NCI-H526 treated with DMSO at 0.1 percent for 48 hours (cell line): ENCODE measurements at regions not wholly inside any gene's neighbourhood (a gene's known extent, or its start where the extent isn't known, plus 50 kb on each side); places are given as distances from the start of the nearest gene placed in this dataset.
"Not testable (repeated sequence)": the region's sequence is repeated elsewhere in the genome, so short reads cannot be mapped to it uniquely, and the experiment has no call there.

Experiments used
- DNase-seq: peaks from one replicate; lab custom pipeline; 2025; lab: John Stamatoyannopoulos, UW

GRCh38 chr6:164377348-164377918 is 932.0 kb downstream of the C6orf118 start:
- no peak for DNase-seq

DNA sequence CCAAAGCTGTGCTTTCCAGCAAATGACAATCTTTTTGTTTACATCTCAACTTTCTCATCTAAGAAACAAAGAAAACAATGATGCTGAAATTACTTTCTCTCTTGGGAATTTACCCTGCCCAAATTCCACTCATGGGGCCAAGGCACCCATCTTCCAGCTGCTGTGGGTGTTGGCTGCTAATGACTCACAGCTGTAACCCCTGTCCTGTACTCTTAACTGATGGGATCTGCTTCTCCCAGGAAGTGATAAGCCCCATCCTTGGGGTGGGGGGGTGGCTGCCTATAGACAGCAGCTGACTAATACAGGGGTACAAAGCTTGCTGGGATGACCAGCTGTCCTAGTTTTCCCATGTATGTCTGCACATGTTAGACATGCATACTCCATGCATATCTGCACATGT is 938.6 kb downstream of the C6orf118 start:
- no peak for DNase-seq

DNA sequence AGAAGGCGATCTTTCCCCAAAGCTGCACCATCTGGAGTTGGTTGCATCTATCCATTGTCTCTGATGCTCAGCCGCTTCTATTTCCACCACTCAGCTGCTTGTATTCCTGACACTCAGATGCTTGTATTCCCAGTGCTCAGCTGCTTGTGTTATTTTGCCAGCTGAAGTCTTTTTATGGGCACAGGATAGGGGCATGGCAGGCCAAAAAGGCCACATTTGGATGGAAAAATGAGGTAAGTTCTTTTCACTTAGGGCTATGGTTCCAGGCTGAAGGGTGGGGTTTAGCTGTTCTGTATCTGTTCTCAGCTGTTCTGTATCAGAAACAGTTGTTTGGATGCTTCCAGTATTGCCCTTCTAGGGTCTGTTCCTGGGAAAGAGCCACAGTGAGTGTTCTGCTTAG is 944.9 kb downstream of the QKI start:
- no peak for DNase-seq

DNA sequence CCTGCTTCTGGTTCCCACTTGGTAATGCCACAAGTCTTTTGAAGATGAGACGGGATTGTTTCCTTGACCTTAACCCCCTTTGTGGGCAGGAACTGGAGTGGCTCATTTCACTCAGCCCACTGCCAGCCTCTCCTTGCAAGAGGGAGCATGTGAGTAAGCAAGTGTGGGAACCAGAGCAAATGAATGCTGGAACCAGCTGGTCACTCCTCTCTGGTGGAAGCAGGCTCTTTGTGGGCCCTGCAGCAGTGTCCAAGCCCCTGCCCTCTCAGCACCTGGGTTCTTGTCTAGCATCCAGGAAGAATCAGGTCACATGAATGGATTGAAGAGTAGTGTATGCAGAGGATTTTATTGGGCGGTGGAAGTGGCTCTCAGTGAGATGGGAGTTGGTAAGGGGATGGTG is 944.5 kb downstream of the QKI start:
- no peak for DNase-seq

DNA sequence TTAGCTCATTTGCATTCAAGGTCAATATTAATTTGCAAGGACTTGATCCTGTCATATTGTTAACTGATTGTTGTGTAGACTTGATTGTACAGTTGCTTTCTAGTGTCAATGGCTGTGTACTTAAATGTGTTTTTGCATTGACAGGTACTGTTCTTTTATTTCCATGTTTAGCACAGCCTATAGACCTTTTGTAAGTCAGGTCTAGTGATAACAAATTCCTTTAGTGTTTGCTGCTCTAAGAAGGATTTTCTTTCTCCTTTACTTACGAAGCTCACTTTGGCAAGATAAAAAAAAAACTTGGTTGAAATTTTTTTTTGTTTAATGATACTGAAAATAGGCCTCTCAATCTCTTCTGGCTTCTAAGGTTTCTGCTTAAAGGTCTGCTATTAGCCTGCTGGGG is 942.3 kb downstream of the QKI start:
- DNase-seq: no peak

DNA sequence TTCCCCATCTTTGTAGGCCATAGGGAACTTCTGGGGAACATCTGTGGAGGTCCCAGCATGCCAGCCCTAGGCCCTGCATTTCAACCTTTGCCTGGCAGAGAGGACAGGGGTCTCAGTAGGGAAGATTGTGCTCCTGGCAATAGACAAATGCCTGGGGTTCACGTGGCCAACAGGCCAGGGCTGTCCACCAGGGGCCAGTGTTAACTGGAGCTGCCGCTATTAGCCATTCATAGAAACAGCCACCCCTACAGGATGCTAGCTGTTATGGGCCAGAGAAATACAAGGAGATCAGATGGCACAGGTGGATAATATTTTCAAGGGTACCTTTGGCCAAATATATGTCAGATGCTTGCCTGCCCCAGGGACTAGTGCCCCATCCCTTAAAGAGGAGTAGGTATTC is 932.9 kb downstream of the QKI start:
- no peak for DNase-seq

DNA sequence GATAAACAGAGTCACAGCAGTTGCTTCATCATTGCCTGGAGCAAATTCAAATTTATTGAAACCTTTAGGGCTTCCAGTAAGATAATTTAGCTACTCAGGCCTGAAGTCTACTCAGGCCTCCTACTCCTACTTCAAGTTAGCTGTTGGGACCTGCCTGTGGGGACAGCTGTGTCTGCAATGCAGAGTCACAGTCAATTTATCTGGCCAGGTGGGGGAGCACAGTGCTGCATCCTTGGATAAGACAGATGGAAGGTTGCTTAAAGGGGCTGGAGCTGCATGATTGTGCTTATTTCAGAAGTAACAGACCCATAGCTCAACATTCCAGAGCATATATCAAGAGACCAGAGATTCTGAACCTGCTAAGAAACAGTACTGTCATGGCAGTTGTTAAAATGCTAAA is 932.1 kb downstream of the QKI start:
- DNase-seq: no peak

DNA sequence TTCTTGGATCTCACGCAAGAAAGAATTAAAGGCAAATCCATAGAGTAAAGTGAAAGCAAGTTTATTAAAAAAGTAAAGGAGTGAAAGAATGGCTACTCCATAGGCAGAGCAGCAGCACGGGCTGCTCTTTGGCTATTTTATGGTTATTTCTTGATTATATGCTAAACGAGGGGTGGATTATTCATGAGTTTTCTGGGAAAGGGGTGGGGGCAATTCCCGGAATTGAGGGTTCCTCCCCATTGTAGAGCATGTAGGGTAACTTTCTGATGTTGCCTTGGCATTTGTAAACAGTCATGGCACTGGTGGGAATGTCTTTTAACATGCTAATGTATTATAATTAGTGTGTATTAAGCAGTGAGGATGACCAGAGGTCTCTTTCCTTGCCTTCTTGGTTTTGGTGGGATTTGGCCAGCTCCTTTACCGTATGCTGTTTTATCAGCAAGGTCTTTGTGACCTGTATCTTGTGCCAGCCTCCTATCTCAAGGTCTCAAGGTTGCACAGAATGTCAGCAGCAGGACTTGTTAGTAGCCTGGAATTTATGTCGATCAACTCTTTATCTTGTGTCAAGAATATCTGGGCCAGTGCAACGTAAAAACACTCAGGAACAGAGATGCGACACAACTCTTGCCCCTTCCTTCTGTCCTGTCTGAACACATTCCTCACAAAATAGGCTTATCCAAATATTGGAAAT is 931.4 kb downstream of the QKI start:
- DNase-seq: no peak

- no peak for DNase-seq
Measured at GRCh38 chr6:164345327-164345726, 930.8 kb downstream of the QKI start.

GRCh38 chr6:164344801-164345291 is 930.3 kb downstream of the QKI start:
- DNase-seq: no peak

GRCh38 chr6:164339442-164339841 is 924.9 kb downstream of the QKI start:
- DNase-seq: not testable (repeated sequence)

GRCh38 chr6:164337925-164338397 is 923.4 kb downstream of the QKI start:
- no peak for DNase-seq

DNA sequence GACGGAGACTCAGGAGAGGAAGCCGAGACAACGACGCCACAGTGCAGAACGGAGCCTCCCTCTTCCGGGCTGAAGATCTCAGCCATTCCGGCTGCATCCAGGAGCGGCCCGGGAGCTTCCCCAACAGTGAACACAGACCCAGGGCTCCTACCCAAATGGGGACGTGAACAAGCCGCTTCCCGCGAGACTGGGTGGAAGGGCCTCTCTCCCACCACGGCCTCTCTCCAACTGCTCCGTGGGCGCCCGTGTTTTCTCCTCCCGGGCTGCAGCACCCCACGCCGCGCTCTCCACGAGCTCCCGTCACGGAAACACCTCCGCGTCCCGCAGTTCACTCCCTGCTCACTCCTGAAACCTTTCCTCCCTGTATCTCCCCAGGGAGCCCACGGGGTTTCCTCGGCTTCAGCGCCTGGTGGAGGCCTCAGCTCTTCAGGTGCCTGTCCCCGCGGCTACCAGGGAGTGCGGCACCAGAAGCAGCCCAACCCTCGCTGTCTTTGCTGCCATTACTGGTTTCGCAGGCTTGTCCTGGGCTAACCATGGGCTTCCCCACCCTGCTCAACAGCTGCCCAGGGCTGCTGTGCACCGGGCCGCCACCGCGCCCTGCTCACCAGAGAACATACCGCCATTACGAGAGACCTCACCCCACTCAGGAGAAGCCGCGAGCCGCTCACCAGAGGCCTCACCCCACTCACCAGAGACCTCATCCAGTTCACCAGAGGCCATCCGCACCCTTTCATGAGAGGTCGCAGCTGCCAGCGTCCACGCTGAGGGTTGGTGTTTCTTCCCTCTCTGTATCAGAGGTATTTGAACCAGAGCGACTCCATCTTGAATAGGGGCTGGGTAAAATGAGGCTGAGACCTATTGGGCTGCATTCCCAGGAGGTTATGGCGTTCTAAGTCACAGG is 922.8 kb downstream of the QKI start:
- DNase-seq: no peak

- DNase-seq: no peak
Measured at GRCh38 chr6:164336455-164336854, 921.9 kb downstream of the QKI start.

- DNase-seq: no peak
Measured at GRCh38 chr6:164331026-164331425, 916.5 kb downstream of the QKI start.

- no peak for DNase-seq
Measured at GRCh38 chr6:164325168-164325567, 910.6 kb downstream of the QKI start.

GRCh38 chr6:164322533-164322932 is 908.0 kb downstream of the QKI start:
- DNase-seq: no peak

GRCh38 chr6:164321297-164321696 is 906.8 kb downstream of the QKI start:
- DNase-seq: no peak

GRCh38 chr6:164315376-164315775 is 900.9 kb downstream of the QKI start:
- no peak for DNase-seq

- DNase-seq: no peak
Measured at GRCh38 chr6:164308339-164308738, 893.8 kb downstream of the QKI start.

GRCh38 chr6:164303102-164303964 is 888.8 kb downstream of the QKI start:
- DNase-seq: no peak

DNA sequence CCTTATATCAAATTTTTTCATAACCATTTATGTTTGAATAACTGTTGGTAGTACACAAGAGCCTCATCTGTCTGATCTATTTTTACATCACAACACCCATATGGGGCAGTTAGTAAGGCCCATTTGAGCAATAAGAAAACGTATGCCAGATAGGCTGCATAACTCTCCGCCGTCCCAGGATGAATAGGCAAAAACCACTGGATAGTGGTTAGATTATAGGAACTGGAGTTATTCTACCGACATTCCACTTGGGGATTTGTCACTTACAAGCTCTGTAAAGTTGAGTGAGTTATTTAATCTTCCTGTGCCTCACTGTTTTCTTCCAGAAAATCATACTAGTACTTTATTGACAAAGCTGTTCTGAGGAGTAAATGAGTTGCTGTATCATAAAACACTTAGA is 881.9 kb downstream of the QKI start:
- no peak for DNase-seq
